ENCODE measurements at regions not wholly inside any gene's neighbourhood (a gene's known extent, or its start where the extent isn't known, plus 50 kb on each side); places are given as distances from the start of the nearest gene placed in this dataset.

GRCh38 chr17:71237903-71238538, 882.8 kb upstream of the SOX9 start:
- no peak for DNase-seq

- no peak for DNase-seq
These were observed 873.3 kb upstream of the SOX9 start for GRCh38 chr17:71247441-71248015.

GRCh38 chr17:71251276-71251675, 869.5 kb upstream of the SOX9 start:
- DNase-seq: no peak

- no peak for DNase-seq
These were observed 868.9 kb upstream of the SOX9 start for GRCh38 chr17:71251951-71252350.

GRCh38 chr17:71252436-71252835, 868.4 kb upstream of the SOX9 start:
- no peak for DNase-seq

- DNase-seq: no peak
These were observed 863.7 kb upstream of the SOX9 start for GRCh38 chr17:71257096-71257495.

GRCh38 chr17:71260366-71260940, 860.4 kb upstream of the SOX9 start:
- no peak for DNase-seq

GRCh38 chr17:71262586-71262985, 858.2 kb upstream of the SOX9 start:
- DNase-seq: no peak

- no peak for DNase-seq
These were observed 853.2 kb upstream of the SOX9 start for GRCh38 chr17:71267668-71268067.

- no peak for DNase-seq
These were observed 851.6 kb upstream of the SOX9 start for GRCh38 chr17:71269201-71269600.

GRCh38 chr17:71273441-71273840, 847.4 kb upstream of the SOX9 start:
- DNase-seq: no peak

GRCh38 chr17:71276079-71276478, 844.7 kb upstream of the SOX9 start:
- no peak for DNase-seq

- no peak for DNase-seq
These were observed 837.3 kb upstream of the SOX9 start for GRCh38 chr17:71283486-71283885.

- DNase-seq: no peak
These were observed 836.6 kb upstream of the SOX9 start for GRCh38 chr17:71284032-71284755.

- DNase-seq: no peak
These were observed 834.2 kb upstream of the SOX9 start for GRCh38 chr17:71286625-71287024.

- DNase-seq: no peak
These were observed 833.6 kb upstream of the SOX9 start for GRCh38 chr17:71287071-71287823.

- no peak for DNase-seq
These were observed 828.8 kb upstream of the SOX9 start for GRCh38 chr17:71292006-71292405.

GRCh38 chr17:71296005-71296404, 824.8 kb upstream of the SOX9 start:
- no peak for DNase-seq

GRCh38 chr17:71301063-71301462, 819.8 kb upstream of the SOX9 start:
- no peak for DNase-seq

GRCh38 chr17:71302721-71303549, 817.9 kb upstream of the SOX9 start:
- no peak for DNase-seq

- no peak for DNase-seq
These were observed 816.2 kb upstream of the SOX9 start for GRCh38 chr17:71304498-71305158.

GRCh38 chr17:71313866-71314265, 807.0 kb upstream of the SOX9 start:
- DNase-seq: no peak
